HG02885 (cell line): ENCODE measurements at regions not wholly inside any gene's neighbourhood (a gene's known extent, or its start where the extent isn't known, plus 50 kb on each side); places are given as distances from the start of the nearest gene placed in this dataset.

Source experiments
- ATAC-seq: cut with Tn5 transposase; IDR thresholded peaks from one replicate; pipeline ENCODE4 v1.9.1; 2021; ENCODE audit warnings: mild to moderate bottlenecking; ENCODE audit not compliant: unreplicated experiment, poor library complexity

GRCh38 chr20:52824494-52825216, 147.5 kb upstream of the TSHZ2 start:
- ATAC-seq = no peak

GRCh38 chr20:52823303-52823702, 148.9 kb upstream of the TSHZ2 start:
- no peak for ATAC-seq

GRCh38 chr20:52820641-52821292, 151.4 kb upstream of the TSHZ2 start:
- no peak for ATAC-seq

- no peak for ATAC-seq
Measured at GRCh38 chr20:52818491-52818890, 153.7 kb upstream of the TSHZ2 start.

- ATAC-seq = no peak
Measured at GRCh38 chr20:52817981-52818380, 154.2 kb upstream of the TSHZ2 start.

- ATAC-seq = no peak
Measured at GRCh38 chr20:52817511-52817910, 154.6 kb upstream of the TSHZ2 start.

- no peak for ATAC-seq
Measured at GRCh38 chr20:52814371-52814770, 157.8 kb upstream of the TSHZ2 start.

- no peak for ATAC-seq
Measured at GRCh38 chr20:52812231-52812847, 159.8 kb upstream of the TSHZ2 start.

- no peak for ATAC-seq
Measured at GRCh38 chr20:52809003-52809402, 163.2 kb upstream of the TSHZ2 start.

GRCh38 chr20:52806918-52807317, 165.2 kb upstream of the TSHZ2 start:
- ATAC-seq = no peak

GRCh38 chr20:52805843-52806242, 166.3 kb upstream of the TSHZ2 start:
- ATAC-seq = no peak

GRCh38 chr20:52805296-52805571, 166.9 kb upstream of the TSHZ2 start:
- ATAC-seq = no peak

- ATAC-seq = no peak
Measured at GRCh38 chr20:52804497-52805295, 167.5 kb upstream of the TSHZ2 start.

GRCh38 chr20:52801628-52802006, 170.5 kb upstream of the TSHZ2 start:
- no peak for ATAC-seq

GRCh38 chr20:52800734-52801627, 171.2 kb upstream of the TSHZ2 start:
- no peak for ATAC-seq

GRCh38 chr20:52799130-52799529, 173.0 kb upstream of the TSHZ2 start:
- no peak for ATAC-seq

GRCh38 chr20:52798124-52798523, 174.0 kb upstream of the TSHZ2 start:
- ATAC-seq = no peak

GRCh38 chr20:52794853-52795252, 177.3 kb upstream of the TSHZ2 start:
- no peak for ATAC-seq

GRCh38 chr20:52793339-52793963, 178.7 kb upstream of the TSHZ2 start:
- no peak for ATAC-seq

- ATAC-seq = no peak
Measured at GRCh38 chr20:52791091-52791490, 181.1 kb upstream of the TSHZ2 start.
